HG02973 (cell line): ENCODE measurements at regions not wholly inside any gene's neighbourhood (a gene's known extent, or its start where the extent isn't known, plus 50 kb on each side); places are given as distances from the start of the nearest gene placed in this dataset.
A peak's percentile ranks its signal among the peaks of the same experiment; 100 is the strongest.
"Not testable (repeated sequence)": the region's sequence is repeated elsewhere in the genome, so short reads cannot be mapped to it uniquely, and the experiment has no call there.

Experiments
- ATAC-seq: cut with Tn5 transposase; IDR thresholded peaks from one replicate; pipeline ENCODE4 v1.9.1; 2021; ENCODE audit warnings: moderate library complexity; ENCODE audit not compliant: unreplicated experiment

- ATAC-seq, result no peak
Observed at GRCh38 chr1:101366513-101367215, 129.8 kb downstream of the S1PR1 start.

GRCh38 chr1:101367630-101368029, 130.8 kb downstream of the S1PR1 start:
- ATAC-seq, result no peak

- no peak for ATAC-seq
Observed at GRCh38 chr1:101370488-101370887, 133.7 kb downstream of the S1PR1 start.

- peak; percentile 97 for ATAC-seq
Observed at GRCh38 chr1:101371259-101371658, 134.4 kb downstream of the S1PR1 start.

- ATAC-seq, result no peak
Observed at GRCh38 chr1:101373570-101373969, 136.8 kb downstream of the S1PR1 start.

- ATAC-seq, result not testable (repeated sequence)
Observed at GRCh38 chr1:101375448-101375847, 138.6 kb downstream of the S1PR1 start.

GRCh38 chr1:101376121-101377083, 139.6 kb downstream of the S1PR1 start:
- ATAC-seq, result no peak

- no peak for ATAC-seq
Observed at GRCh38 chr1:101377084-101377835, 140.4 kb downstream of the S1PR1 start.

- no peak for ATAC-seq
Observed at GRCh38 chr1:101379037-101379436, 142.2 kb downstream of the S1PR1 start.

- ATAC-seq, result peak; percentile 96
Observed at GRCh38 chr1:101379950-101380349, 143.1 kb downstream of the S1PR1 start.

- no peak for ATAC-seq
Observed at GRCh38 chr1:101382135-101382534, 145.3 kb downstream of the S1PR1 start.

GRCh38 chr1:101388904-101389546, 152.2 kb downstream of the S1PR1 start:
- peak; percentile 94 for ATAC-seq

GRCh38 chr1:101389547-101389929, 152.7 kb downstream of the S1PR1 start:
- no peak for ATAC-seq

- no peak for ATAC-seq
Observed at GRCh38 chr1:101392552-101392951, 155.7 kb downstream of the S1PR1 start.

- ATAC-seq, result no peak
Observed at GRCh38 chr1:101394041-101394440, 157.2 kb downstream of the S1PR1 start.

- ATAC-seq, result no peak
Observed at GRCh38 chr1:101399222-101399621, 162.4 kb downstream of the S1PR1 start.

GRCh38 chr1:101406271-101406670, 169.5 kb downstream of the S1PR1 start:
- ATAC-seq, result no peak

GRCh38 chr1:101406681-101407080, 169.9 kb downstream of the S1PR1 start:
- no peak for ATAC-seq

- ATAC-seq, result peak; percentile 66
Observed at GRCh38 chr1:101407505-101408211, 170.8 kb downstream of the S1PR1 start.
